Pancreas (tissue), 10 donors: ENCODE measurements at regions not wholly inside any gene's neighbourhood (a gene's known extent, or its start where the extent isn't known, plus 50 kb on each side); places are given as distances from the start of the nearest gene placed in this dataset.

Experiments used
- ATAC-seq, 4 donors: fragments of 200-7000 bp; cut with Tn5 transposase; one replicate each; pipeline versions ENCODE4 v1.8.0 to v1.9.1; 2020; ENCODE audit warnings: mild to moderate bottlenecking in 4 of 4, moderate library complexity in 4 of 4
- DNase-seq, 6 donors: peaks; one replicate each; pipeline ENCODE4 v3.0.0-alpha.2; 2020
- FAIRE-seq: peaks from 2 replicates; lab custom pipeline; 2012; peaks lifted over from hg19 to GRCh38; lab: Jason Lieb, UNC
- H3K27ac ChIP-seq, 4 donors: fragments of 200-600 bp; sonication (generic); 1 replicate in 3 of 4; 2 replicates in 1 of 4; pipeline versions ENCODE4 v1.5.0 to v1.8.0; 2020
- H3K27me3 ChIP-seq, 4 donors: fragments of 200-600 bp; one replicate each; pipeline ENCODE4 v1.8.0; 2021
- H3K36me3 ChIP-seq, 3 donors: fragments of 200-600 bp; sonication (generic) in 1 of 3; one replicate each; pipeline versions ENCODE4 v1.5.0 to v1.8.0; 2020 to 2021
- H3K4me1 ChIP-seq, 3 donors: fragments of 200-600 bp; one replicate each; pipeline ENCODE4 v1.8.0; 2021
- H3K4me3 ChIP-seq, 4 donors: fragments of 200-600 bp; sonication (generic) in 2 of 4; one replicate each; pipeline versions ENCODE4 v1.5.0 to v1.8.0; 2020 to 2021
- H3K9me3 ChIP-seq, 4 donors: fragments of 200-600 bp; one replicate each; pipeline ENCODE4 v1.8.0; 2021
- CTCF ChIP-seq, 4 donors: fragments of 200-600 bp; sonication (generic) in 3 of 4; IDR thresholded peaks; one replicate each; pipeline versions ENCODE4 v1.5.0 to v1.8.0; 2021; ENCODE audit warnings: antibody characterized with exemption in 4 of 4
- WGBS, 2 donors: extraction: QIAGEN DNeasy Blood & Tissue Kit; methylation state at CpG; one replicate each; pipeline ENCODE4 v1.1.7; 2013; 5-methylcytosine and 5-hydroxymethylcytosine counted together
- intact Hi-C, 3 donors: fragments of 100-400 bp; cut with DNase I; formaldehyde crosslinking; loops; one replicate each; pipeline versions ENCODE4 v1.11.1 to v1.14.2; 2022
- donor health status: healthy with polysubstance abuse.
- donor health status: DM: no; HTN: no; CAD: no; lungs with moderate emphysema.
- donor health status: DM: no; HTN: no; CAD: no.
- donor health status: control.
- donor health status: control.
- donor health status: Bipolar disorder and iron deficiency.
- donor health status: DM: yes; HTN: yes; CAD: no.
- donor health status: DM: no; HTN: no; CAD: no.
- donor health status: DM: no; HTN: no; CAD: no.
- donor health status: DM: yes; HTN: yes; CAD: no.

GRCh38 chr3:69565316-69565715 lies 173.9 kb upstream of the MITF start:
- no peak for DNase-seq
- no peaks in the 10 kb centered on the region for H3K36me3 ChIP-seq
- no peaks in the 10 kb centered on the region for H3K4me1 ChIP-seq
- intact Hi-C loops, result no loop called here
- no peak overlapping the region for H3K4me3 ChIP-seq
- FAIRE-seq, result no peak
- no peak for ATAC-seq
- H3K27me3 ChIP-seq, result no peaks in the 10 kb centered on the region
- WGBS, 2 donors, result 75 to 83% methylated on average over 4 of the region's 4 CpGs
- no peak for TF ChIP-seq CTCF (IDR thresholded peaks at IDR 0.05)
- no peak overlapping the region for H3K27ac ChIP-seq
- H3K9me3 ChIP-seq, result no peaks in the 10 kb centered on the region

GRCh38 chr3:69563981-69564380 lies 175.3 kb upstream of the MITF start:
- no peak for FAIRE-seq
- H3K4me1 ChIP-seq, result no peaks in the 10 kb centered on the region
- no peak overlapping the region for H3K4me3 ChIP-seq
- no peak for TF ChIP-seq CTCF (IDR thresholded peaks at IDR 0.05)
- no peak for DNase-seq
- peak in 1 of 4 donors; percentile 16 for ATAC-seq
- intact Hi-C loops, result no loop called here
- WGBS, 2 donors, result 82 to 86% methylated on average over 5 of the region's 5 CpGs
- no peaks in the 10 kb centered on the region for H3K36me3 ChIP-seq
- H3K9me3 ChIP-seq, result no peaks in the 10 kb centered on the region
- no peaks in the 10 kb centered on the region for H3K27me3 ChIP-seq
- no peak overlapping the region for H3K27ac ChIP-seq

- Histone ChIP-seq H3K4me1 (no peaks in the 10 kb centered on the region), H3K4me3 (no peak overlapping the region), H3K27me3 (no peaks in the 10 kb centered on the region), H3K36me3 (no peaks in the 10 kb centered on the region), H3K27ac (no peak overlapping the region), H3K9me3 (no peaks in the 10 kb centered on the region)
- intact Hi-C loops, result no loop called here
- FAIRE-seq (no peak), ATAC-seq (no peak), DNase-seq (no peak)
- TF ChIP-seq CTCF (IDR thresholded peaks at IDR 0.05), result no peak
- WGBS, 2 donors, result 77 to 86% methylated on average over 3 of the region's 3 CpGs
Observed at GRCh38 chr3:69563151-69563550, 176.1 kb upstream of the MITF start.

- no peaks in the 10 kb centered on the region for H3K27me3 ChIP-seq
- TF ChIP-seq CTCF (IDR thresholded peaks at IDR 0.05), result no peak
- intact Hi-C loops, result no loop called here
- H3K9me3 ChIP-seq, result no peaks in the 10 kb centered on the region
- no peaks in the 10 kb centered on the region for H3K4me1 ChIP-seq
- H3K36me3 ChIP-seq, result no peaks in the 10 kb centered on the region
- FAIRE-seq, result no peak
- 41 to 45% methylated on average over 4 of the region's 4 CpGs for WGBS, 2 donors
- H3K4me3 ChIP-seq, result no peak overlapping the region
- no peak for DNase-seq
- ATAC-seq, result no peak
- H3K27ac ChIP-seq, result no peak overlapping the region
Observed at GRCh38 chr3:69562020-69562419, 176.1 kb upstream of the FRMD4B start.

- Histone ChIP-seq H3K27ac (no peak overlapping the region), H3K9me3 (no peaks in the 10 kb centered on the region), H3K27me3 (no peaks in the 10 kb centered on the region), H3K4me1 (no peaks in the 10 kb centered on the region), H3K36me3 (no peaks in the 10 kb centered on the region), H3K4me3 (no peak overlapping the region)
- intact Hi-C loops, result no loop called here
- TF ChIP-seq CTCF (IDR thresholded peaks at IDR 0.05), result no peak
- DNase-seq, result no peak
- ATAC-seq, result peak in 1 of 4 donors; percentile 27
- FAIRE-seq, result no peak
Observed at GRCh38 chr3:69560818-69561217, 174.9 kb upstream of the FRMD4B start.
